Panc1 (cell line): ENCODE measurements at regions not wholly inside any gene's neighbourhood (a gene's known extent, or its start where the extent isn't known, plus 50 kb on each side); places are given as distances from the start of the nearest gene placed in this dataset.

ENCODE experiments used
- ATAC-seq: fragments of 200-7000 bp; cut with Tn5 transposase; 2 replicates; pipeline ENCODE4 v1.9.1; 2020; ENCODE audit warnings: mild to moderate bottlenecking, moderate library complexity
- BruUV-seq: library from RNA; stranded (reverse); fragments of 400-500 nt; replicated peaks from 2 replicates; lab custom pipeline; 2021; lab: Mats Ljungman, UMichigan
- CTCF ChIA-PET: fragments of 300-600 bp; sonication (Branson Sonifier 250); formaldehyde crosslinking; loops from one replicate; lab custom pipeline; 2022; ENCODE audit warnings: antibody characterized with exemption; lab: Charles Lee
- POLR2A ChIA-PET: fragments of 300-600 bp; sonication (Branson Sonifier 250); formaldehyde crosslinking; loops from one replicate; lab custom pipeline; 2022; ENCODE audit warnings: antibody characterized with exemption; lab: Charles Lee
- DNase-seq: peaks from one replicate; pipeline ENCODE4 v3.0.0-alpha.2; 2010; ENCODE audit warnings: low read depth, low spot score
- H3K27ac ChIP-seq: 2 replicates; pipeline ENCODE4 v1.5.1; 2011; ENCODE audit warnings: mild to moderate bottlenecking, low read length, inconsistent platforms
- H3K27me3 ChIP-seq: fragments of 200-500 bp; sonication (Bioruptor generic); 2 replicates; pipeline ENCODE4 v1.6.0; 2014; ENCODE audit warnings: low read length, inconsistent platforms; ENCODE audit not compliant: control insufficient read depth, insufficient read depth
- H3K36me3 ChIP-seq: fragments of 200-500 bp; sonication (Bioruptor generic); 2 replicates; pipeline ENCODE4 v1.5.1; 2014; ENCODE audit warnings: inconsistent platforms, mild to moderate bottlenecking, low read length, moderate library complexity; ENCODE audit not compliant: control insufficient read depth, insufficient read depth
- H3K4me1 ChIP-seq: 2 replicates; pipeline ENCODE4 v1.5.1; 2011; ENCODE audit warnings: inconsistent platforms, mild to moderate bottlenecking, low read length, moderate library complexity; ENCODE audit not compliant: control insufficient read depth, insufficient read depth
- H3K4me3 ChIP-seq, 2 experiments: 2 replicates each; pipeline ENCODE4 v1.5.1; 2011 to 2012; ENCODE audit warnings: low read depth in 2 of 2, low read length in 2 of 2, mild to moderate bottlenecking in 2 of 2, inconsistent platforms in 1 of 2, moderate library complexity in 1 of 2
- H3K9me3 ChIP-seq: fragments of 200-500 bp; sonication (Bioruptor generic); 2 replicates; pipeline ENCODE4 v1.5.1; 2014; ENCODE audit warnings: low read depth, mild to moderate bottlenecking, inconsistent platforms, low read length, moderate library complexity; ENCODE audit not compliant: control insufficient read depth, insufficient read depth
- CTCF ChIP-seq: fragments of 450-650 bp; IDR thresholded peaks from 2 replicates; pipeline ENCODE4 v1.5.1; 2017; ENCODE audit warnings: mild to moderate bottlenecking
- POLR2AphosphoS5 ChIP-seq: IDR thresholded peaks from 2 replicates; pipeline ENCODE4 v1.6.1; 2012; ENCODE audit warnings: mild to moderate bottlenecking, low read depth, low read length, moderate library complexity
- REST ChIP-seq, 2 experiments: IDR thresholded peaks; 2 replicates each; pipeline ENCODE4 v1.6.1; 2011 to 2012; ENCODE audit warnings: low read depth in 2 of 2, control low read depth in 1 of 2, low read length in 1 of 2, mild to moderate bottlenecking in 1 of 2, moderate library complexity in 1 of 2; ENCODE audit not compliant: insufficient read depth in 1 of 2
- SIN3A ChIP-seq: IDR thresholded peaks from 2 replicates; pipeline ENCODE4 v1.6.1; 2012; ENCODE audit warnings: low read depth, mild to moderate bottlenecking, low read length, moderate library complexity, borderline replicate concordance; ENCODE audit not compliant: insufficient read depth
- TCF7L2 ChIP-seq: IDR thresholded peaks from 2 replicates; pipeline ENCODE4 v1.6.1; 2011; ENCODE audit warnings: mild to moderate bottlenecking, low read depth, low read length, inconsistent platforms
- in situ Hi-C: cut with HindIII; loops from 2 replicates; pipeline ENCODE4 v1.10.0; 2016; ENCODE audit warnings: low sequenced_read_pairs, low pct_unique_long_range_greater_than_20kb
- intact Hi-C: fragments of 100-400 bp; cut with micrococcal nuclease; formaldehyde crosslinking; loops from one replicate; pipeline ENCODE4 v1.10.0; 2022; ENCODE audit not compliant: unreplicated experiment

- ChIA-PET POLR2A (no interaction called here), CTCF (no interaction called here)
- ATAC-seq (no peak), DNase-seq (no peak)
- no TSS peak for BruUV-seq
- intact Hi-C loops (no loop called here), in situ Hi-C loops (no loop called here)
- H3K27ac ChIP-seq, result no peak overlapping the region
- H3K36me3 ChIP-seq, result no peaks in the 10 kb centered on the region
- TF ChIP-seq SIN3A (no peak), TCF7L2 (no peak), CTCF (no peak), POLR2AphosphoS5 (no peak), REST (IDR thresholded peaks at IDR 0.05; ENCODE audit: insufficient read depth in 1 of 2, low read depth in 2 of 2, low read length in 1 of 2) (no peak)
- H3K4me1 ChIP-seq, result no peaks in the 10 kb centered on the region
- H3K27me3 ChIP-seq, result no peaks in the 10 kb centered on the region
- H3K4me3 ChIP-seq, result no peak overlapping the region
- no peaks in the 10 kb centered on the region for H3K9me3 ChIP-seq
These were observed 279.3 kb downstream of the IGSF11 start for GRCh38 chr3:118755253-118755801.

- in situ Hi-C loops, result no loop called here
- intact Hi-C loops, result no loop called here
- POLR2A ChIA-PET, result no interaction called here
- DNase-seq (no peak), ATAC-seq (no peak)
- CTCF ChIA-PET, result no interaction called here
- H3K36me3 ChIP-seq, result no peaks in the 10 kb centered on the region
- no peak overlapping the region for H3K4me3 ChIP-seq
- H3K27ac ChIP-seq, result no peak overlapping the region
- BruUV-seq, result no TSS peak
- no peaks in the 10 kb centered on the region for H3K27me3 ChIP-seq
- H3K4me1 ChIP-seq, result no peaks in the 10 kb centered on the region
- TF ChIP-seq SIN3A, result no peak
- no peak; the same call in 1 of the 2 replicates for TF ChIP-seq CTCF
- no peak for TF ChIP-seq POLR2AphosphoS5
- no peak for TF ChIP-seq REST (IDR thresholded peaks at IDR 0.05; ENCODE audit: insufficient read depth in 1 of 2, low read depth in 2 of 2, low read length in 1 of 2)
- TF ChIP-seq TCF7L2, result no peak
- H3K9me3 ChIP-seq, result no peaks in the 10 kb centered on the region
These were observed 273.9 kb downstream of the IGSF11 start for GRCh38 chr3:118760585-118761290.
